HEK293 (cell line): ENCODE measurements at regions not wholly inside any gene's neighbourhood (a gene's known extent, or its start where the extent isn't known, plus 50 kb on each side); places are given as distances from the start of the nearest gene placed in this dataset.

Experiments
- ZBTB17 ChIP-seq: fragments of 450-650 bp; formaldehyde crosslinking; IDR thresholded peaks from 2 replicates; pipeline ENCODE4 v1.5.1; 2016; ENCODE audit warnings: missing biosample characterization, missing genetic modification characterization
- ZNF155 ChIP-seq: fragments of 450-650 bp; formaldehyde crosslinking; IDR thresholded peaks from 2 replicates; pipeline ENCODE4 v1.5.1; 2016; ENCODE audit warnings: missing biosample characterization, missing genetic modification characterization
- ZNF266 ChIP-seq: fragments of 450-650 bp; formaldehyde crosslinking; IDR thresholded peaks from 2 replicates; pipeline ENCODE4 v1.5.1; 2016; ENCODE audit warnings: missing biosample characterization, missing genetic modification characterization, low read depth
- ZNF324 ChIP-seq: fragments of 450-650 bp; formaldehyde crosslinking; IDR thresholded peaks from 2 replicates; pipeline ENCODE4 v1.5.1; 2016; ENCODE audit warnings: missing biosample characterization, missing genetic modification characterization
- ZNF335 ChIP-seq: fragments of 450-650 bp; formaldehyde crosslinking; conservative IDR thresholded peaks from 2 replicates; pipeline ENCODE4 v1.5.1; 2016; ENCODE audit warnings: missing biosample characterization, missing genetic modification characterization
- ZNF768 ChIP-seq: fragments of 450-650 bp; formaldehyde crosslinking; IDR thresholded peaks from 2 replicates; pipeline ENCODE4 v1.5.1; 2018; ENCODE audit warnings: missing biosample characterization, mild to moderate bottlenecking, missing genetic modification characterization
- TF ChIP-seq, protein P1 (sequence below): fragments of 450-650 bp; formaldehyde crosslinking; IDR thresholded peaks from 2 replicates; pipeline ENCODE4 v1.5.1; 2016; ENCODE audit warnings: missing biosample characterization, missing genetic modification characterization

GRCh38 chr7:156099085-156099484 is 286.8 kb upstream of the SHH start:
- TF ChIP-seq ZBTB17 (tag by site-specific recombination) (no peak), ZNF266 (tag by site-specific recombination) (no peak), ZNF768 (tag by site-specific recombination) (no peak), ZNF324 (tag by site-specific recombination) (no peak), ZNF155 (tag by site-specific recombination) (no peak), ZNF335 (tag by site-specific recombination) (no peak)
- TF ChIP-seq, protein P1, sequence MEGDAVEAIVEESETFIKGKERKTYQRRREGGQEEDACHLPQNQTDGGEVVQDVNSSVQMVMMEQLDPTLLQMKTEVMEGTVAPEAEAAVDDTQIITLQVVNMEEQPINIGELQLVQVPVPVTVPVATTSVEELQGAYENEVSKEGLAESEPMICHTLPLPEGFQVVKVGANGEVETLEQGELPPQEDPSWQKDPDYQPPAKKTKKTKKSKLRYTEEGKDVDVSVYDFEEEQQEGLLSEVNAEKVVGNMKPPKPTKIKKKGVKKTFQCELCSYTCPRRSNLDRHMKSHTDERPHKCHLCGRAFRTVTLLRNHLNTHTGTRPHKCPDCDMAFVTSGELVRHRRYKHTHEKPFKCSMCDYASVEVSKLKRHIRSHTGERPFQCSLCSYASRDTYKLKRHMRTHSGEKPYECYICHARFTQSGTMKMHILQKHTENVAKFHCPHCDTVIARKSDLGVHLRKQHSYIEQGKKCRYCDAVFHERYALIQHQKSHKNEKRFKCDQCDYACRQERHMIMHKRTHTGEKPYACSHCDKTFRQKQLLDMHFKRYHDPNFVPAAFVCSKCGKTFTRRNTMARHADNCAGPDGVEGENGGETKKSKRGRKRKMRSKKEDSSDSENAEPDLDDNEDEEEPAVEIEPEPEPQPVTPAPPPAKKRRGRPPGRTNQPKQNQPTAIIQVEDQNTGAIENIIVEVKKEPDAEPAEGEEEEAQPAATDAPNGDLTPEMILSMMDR (tag by site-specific recombination) = no peak
